Keratinocyte (primary cell): ENCODE measurements at regions not wholly inside any gene's neighbourhood (a gene's known extent, or its start where the extent isn't known, plus 50 kb on each side); places are given as distances from the start of the nearest gene placed in this dataset.

ENCODE experiments used
- EZH2 ChIP-seq: IDR thresholded peaks from one replicate; pipeline ENCODE4 v1.6.1; 2012; ENCODE audit warnings: inconsistent platforms, mild to moderate bottlenecking, low read length, moderate library complexity
- TF ChIP-seq, protein P1 (sequence below), 3 experiments: IDR thresholded peaks in 1 of 3; conservative IDR thresholded peaks in 1 of 3; optimal IDR thresholded peaks in 1 of 3; 2 replicates in 2 of 3; 3 replicates in 1 of 3; pipeline versions ENCODE3 to v1.5.1; 2011; ENCODE audit warnings: low read length in 3 of 3, mild to moderate bottlenecking in 3 of 3, moderate library complexity in 2 of 3, control low read depth in 1 of 3, inconsistent platforms in 1 of 3; ENCODE audit not compliant: insufficient read depth in 2 of 3; ENCODE audit errors: extremely low read depth in 1 of 3

DNA sequence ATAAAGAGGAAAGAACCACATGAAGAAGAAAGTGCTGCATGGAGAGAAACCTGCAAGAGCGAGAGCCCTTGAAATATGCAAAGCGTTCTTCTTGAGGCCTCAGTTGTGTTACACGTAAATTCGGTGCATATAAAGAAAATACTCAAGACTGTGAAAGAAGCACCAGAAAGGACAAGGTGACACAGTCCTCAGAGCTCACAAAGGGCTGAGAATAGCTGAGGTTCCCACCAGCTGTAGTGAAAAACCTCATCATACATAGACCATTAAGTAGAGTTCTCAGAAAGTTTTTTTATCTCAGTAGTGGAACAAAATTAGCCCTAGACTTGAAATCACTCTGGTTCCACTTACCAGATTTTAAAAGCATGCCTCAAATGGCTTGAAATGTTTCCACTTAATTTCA is 980.7 kb upstream of the CRIM1 start:
- TF ChIP-seq, protein P1, sequence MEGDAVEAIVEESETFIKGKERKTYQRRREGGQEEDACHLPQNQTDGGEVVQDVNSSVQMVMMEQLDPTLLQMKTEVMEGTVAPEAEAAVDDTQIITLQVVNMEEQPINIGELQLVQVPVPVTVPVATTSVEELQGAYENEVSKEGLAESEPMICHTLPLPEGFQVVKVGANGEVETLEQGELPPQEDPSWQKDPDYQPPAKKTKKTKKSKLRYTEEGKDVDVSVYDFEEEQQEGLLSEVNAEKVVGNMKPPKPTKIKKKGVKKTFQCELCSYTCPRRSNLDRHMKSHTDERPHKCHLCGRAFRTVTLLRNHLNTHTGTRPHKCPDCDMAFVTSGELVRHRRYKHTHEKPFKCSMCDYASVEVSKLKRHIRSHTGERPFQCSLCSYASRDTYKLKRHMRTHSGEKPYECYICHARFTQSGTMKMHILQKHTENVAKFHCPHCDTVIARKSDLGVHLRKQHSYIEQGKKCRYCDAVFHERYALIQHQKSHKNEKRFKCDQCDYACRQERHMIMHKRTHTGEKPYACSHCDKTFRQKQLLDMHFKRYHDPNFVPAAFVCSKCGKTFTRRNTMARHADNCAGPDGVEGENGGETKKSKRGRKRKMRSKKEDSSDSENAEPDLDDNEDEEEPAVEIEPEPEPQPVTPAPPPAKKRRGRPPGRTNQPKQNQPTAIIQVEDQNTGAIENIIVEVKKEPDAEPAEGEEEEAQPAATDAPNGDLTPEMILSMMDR (optimal IDR thresholded peaks at IDR 0.05 in 1 of 3, IDR thresholded peaks at IDR 0.05 in 1 of 3, conservative IDR thresholded peaks at IDR 0.05 in 1 of 3; ENCODE audit: extremely low read depth in 1 of 3, insufficient read depth in 2 of 3, low read length in 3 of 3): no peak
- no peak for TF ChIP-seq EZH2
